H9 (cell line): ENCODE measurements at regions not wholly inside any gene's neighbourhood (a gene's known extent, or its start where the extent isn't known, plus 50 kb on each side); places are given as distances from the start of the nearest gene placed in this dataset.

ENCODE experiments used
- DNase-seq: peaks from one replicate; pipeline ENCODE4 v3.0.0-alpha.2; 2017
- H2AFZ ChIP-seq: one replicate; pipeline ENCODE4 v1.6.1; 2013; ENCODE audit warnings: mild to moderate bottlenecking, low read length, control low read depth, moderate library complexity
- H2AK5ac ChIP-seq: 2 replicates; pipeline ENCODE4 v1.6.1; 2013; ENCODE audit warnings: low read length, control low read depth, mixed read lengths; ENCODE audit not compliant: insufficient read length
- H2BK120ac ChIP-seq: one replicate; pipeline ENCODE4 v1.6.1; 2013; ENCODE audit warnings: low read depth, mild to moderate bottlenecking, low read length, control low read depth, inconsistent platforms; ENCODE audit not compliant: poor library complexity, severe bottlenecking
- H2BK12ac ChIP-seq: 2 replicates; pipeline ENCODE4 v1.6.1; 2013; ENCODE audit warnings: low read length, control low read depth, mixed read lengths, low read depth; ENCODE audit not compliant: insufficient read length
- H2BK15ac ChIP-seq: 2 replicates; pipeline ENCODE4 v1.6.1; 2013; ENCODE audit warnings: low read depth, low read length, control low read depth
- H2BK20ac ChIP-seq: one replicate; pipeline ENCODE4 v1.6.1; 2013; ENCODE audit warnings: low read depth, mild to moderate bottlenecking, low read length, control low read depth, inconsistent platforms; ENCODE audit not compliant: poor library complexity, severe bottlenecking
- H2BK5ac ChIP-seq: 2 replicates; pipeline ENCODE4 v1.6.1; 2013; ENCODE audit warnings: low read length, control low read depth, mixed read lengths; ENCODE audit not compliant: insufficient read length
- H3K14ac ChIP-seq: 2 replicates; pipeline ENCODE4 v1.6.1; 2013; ENCODE audit warnings: low read length, control low read depth; ENCODE audit not compliant: insufficient read depth
- H3K18ac ChIP-seq: 2 replicates; pipeline ENCODE4 v1.6.1; 2013; ENCODE audit warnings: low read depth, mild to moderate bottlenecking, mixed read lengths, low read length, control low read depth; ENCODE audit not compliant: insufficient read length
- H3K23ac ChIP-seq: 2 replicates; pipeline ENCODE4 v1.6.1; 2013; ENCODE audit warnings: low read length, control low read depth, mixed read lengths, low read depth; ENCODE audit not compliant: insufficient read length
- H3K23me2 ChIP-seq: 2 replicates; pipeline ENCODE4 v1.6.1; 2013; ENCODE audit warnings: low read depth, mild to moderate bottlenecking, mixed read lengths, low read length, control low read depth; ENCODE audit not compliant: insufficient read length, poor library complexity, severe bottlenecking
- H3K27ac ChIP-seq: 2 replicates; pipeline ENCODE4 v1.5.1; 2013; ENCODE audit warnings: low read length, control low read depth, mixed read lengths, low read depth; ENCODE audit not compliant: insufficient read length
- H3K27me3 ChIP-seq: 2 replicates; pipeline ENCODE4 v1.6.1; 2013; ENCODE audit warnings: low read length, control low read depth, inconsistent platforms; ENCODE audit not compliant: insufficient read depth
- H3K4ac ChIP-seq: 2 replicates; pipeline ENCODE4 v1.6.1; 2013; ENCODE audit warnings: low read depth, mild to moderate bottlenecking, control low read depth, inconsistent platforms, low read length, moderate library complexity
- H3K4me1 ChIP-seq: 2 replicates; pipeline ENCODE4 v1.6.1; 2013; ENCODE audit warnings: low read length, control low read depth, inconsistent platforms; ENCODE audit not compliant: insufficient read depth
- H3K4me2 ChIP-seq: 2 replicates; pipeline ENCODE4 v1.6.1; 2013; ENCODE audit warnings: low read length, control low read depth, mixed read lengths; ENCODE audit not compliant: insufficient read length, insufficient read depth
- H3K56ac ChIP-seq: 2 replicates; pipeline ENCODE4 v1.6.1; 2013; ENCODE audit warnings: low read depth, mild to moderate bottlenecking, mixed read lengths, low read length, control low read depth; ENCODE audit not compliant: insufficient read length
- H3K79me1 ChIP-seq: 2 replicates; pipeline ENCODE4 v1.6.1; 2013; ENCODE audit warnings: low read depth, mild to moderate bottlenecking, moderate library complexity, low read length, control low read depth, inconsistent platforms; ENCODE audit not compliant: insufficient read depth, poor library complexity, severe bottlenecking
- H3K79me2 ChIP-seq: 2 replicates; pipeline ENCODE4 v1.6.1; 2013; ENCODE audit warnings: low read length, control low read depth, inconsistent platforms; ENCODE audit not compliant: insufficient read depth
- H3K9ac ChIP-seq: 2 replicates; pipeline ENCODE4 v1.6.1; 2013; ENCODE audit warnings: low read length, control low read depth, mixed read lengths; ENCODE audit not compliant: insufficient read length; ENCODE audit errors: extremely low read depth
- H3K9me3 ChIP-seq: one replicate; pipeline ENCODE4 v1.6.1; 2013; ENCODE audit warnings: low read depth, low read length, inconsistent platforms; ENCODE audit not compliant: control insufficient read depth
- H3T11ph ChIP-seq: one replicate; pipeline ENCODE4 v1.6.1; 2013; ENCODE audit warnings: mild to moderate bottlenecking, low read length, control low read depth, inconsistent platforms
- H4K20me1 ChIP-seq: one replicate; pipeline ENCODE4 v1.6.1; 2013; ENCODE audit not compliant: control insufficient read depth, insufficient read length, insufficient read depth
- H4K5ac ChIP-seq: 2 replicates; pipeline ENCODE4 v1.6.1; 2013; ENCODE audit warnings: low read depth, mild to moderate bottlenecking, mixed read lengths, low read length, control low read depth; ENCODE audit not compliant: insufficient read length
- H4K8ac ChIP-seq: replicated peaks from 2 replicates; pipeline ENCODE4 v1.6.1; 2013; ENCODE audit warnings: low read length, control low read depth, mixed read lengths, low read depth; ENCODE audit not compliant: insufficient read length
- H4K91ac ChIP-seq: 2 replicates; pipeline ENCODE4 v1.6.1; 2013; ENCODE audit warnings: low read depth, mild to moderate bottlenecking, moderate library complexity, mixed read lengths, low read length, control low read depth; ENCODE audit not compliant: insufficient read length
- H3K27ac Mint-ChIP-seq, 3 experiments: 2 replicates in 2 of 3; 3 replicates in 1 of 3; pipeline ENCODE4 v1.8.0; 2020 to 2021; ENCODE audit warnings: mixed read lengths in 3 of 3, mild to moderate bottlenecking in 1 of 3, moderate library complexity in 1 of 3
- H3K27me3 Mint-ChIP-seq: 2 replicates; pipeline ENCODE4 v1.8.0; 2021; ENCODE audit warnings: low read depth, mild to moderate bottlenecking, moderate library complexity, mixed read lengths
- H3K36me3 Mint-ChIP-seq, 3 experiments: 2 replicates in 2 of 3; 3 replicates in 1 of 3; pipeline ENCODE4 v1.8.0; 2020 to 2021; ENCODE audit warnings: low read depth in 3 of 3, mixed read lengths in 3 of 3; ENCODE audit not compliant: insufficient read depth in 1 of 3
- H3K4me1 Mint-ChIP-seq, 2 experiments: 2 replicates each; pipeline ENCODE4 v1.8.0; 2020; ENCODE audit warnings: mixed read lengths in 2 of 2
- H3K4me3 Mint-ChIP-seq, 2 experiments: 2 replicates in 1 of 2; 3 replicates in 1 of 2; pipeline ENCODE4 v1.8.0; 2020 to 2021; ENCODE audit warnings: mild to moderate bottlenecking in 2 of 2, mixed read lengths in 2 of 2, moderate library complexity in 1 of 2
- H3K9me3 Mint-ChIP-seq, 2 experiments: 2 replicates in 1 of 2; 3 replicates in 1 of 2; pipeline ENCODE4 v1.8.0; 2020; ENCODE audit warnings: mild to moderate bottlenecking in 2 of 2, mixed read lengths in 2 of 2, moderate library complexity in 1 of 2
- CTCF ChIP-seq: fragments of 200-600 bp; sonication (generic); conservative IDR thresholded peaks from 3 replicates; pipeline ENCODE4 v1.8.0; 2021; ENCODE audit warnings: antibody characterized with exemption, mild to moderate bottlenecking
- WGBS: extraction: QIAGEN DNeasy Blood & Tissue Kit; methylation state at CpG from one replicate; pipeline ENCODE4 v1.1.7; 2013; ENCODE audit warnings: missing lambda C conversion rate, low lambda C conversion rate, mixed read lengths; ENCODE audit not compliant: insufficient read length; ENCODE audit errors: extremely low coverage; 5-methylcytosine and 5-hydroxymethylcytosine counted together

GRCh38 chr3:118412503-118412902 lies 622.1 kb downstream of the IGSF11 start:
- no peak overlapping the region for H3K14ac ChIP-seq
- Mint-ChIP-seq H3K9me3 (peaks cover 3 to 4% of the 10 kb centered on the region in 2 experiments; a peak in 2 of 5 replicates), H3K27ac (peak overlapping the region in 1 of 3 experiments; percentile 61; a peak in 2 of 7 replicates), H3K36me3 (peaks cover 0 to 5% (median 0%) of the 10 kb centered on the region in 3 experiments; a peak in 1 of 7 replicates), H3K4me3 (no peak overlapping the region), H3K27me3 (no peaks in the 10 kb centered on the region), H3K4me1 (no peaks in the 10 kb centered on the region)
- H3T11ph ChIP-seq = no peak overlapping the region
- H3K23me2 ChIP-seq = no peaks in the 10 kb centered on the region
- no peak overlapping the region for H3K56ac ChIP-seq
- H3K27ac ChIP-seq = no peak overlapping the region
- TF ChIP-seq CTCF = no peak
- H2BK15ac ChIP-seq = no peak overlapping the region
- no peak overlapping the region for H2BK120ac ChIP-seq
- no peak overlapping the region for H2BK20ac ChIP-seq
- H2BK12ac ChIP-seq = no peak overlapping the region
- H4K8ac ChIP-seq = no peak overlapping the region
- no peak overlapping the region for H4K91ac ChIP-seq
- no peaks in the 10 kb centered on the region for H3K4me1 ChIP-seq
- H3K4me2 ChIP-seq = no peak overlapping the region
- no peaks in the 10 kb centered on the region for H3K79me1 ChIP-seq
- no peak overlapping the region for H2BK5ac ChIP-seq
- WGBS = no CpG with 5 or more reads among the region's 1 CpG
- no peak overlapping the region for H3K9ac ChIP-seq
- H3K18ac ChIP-seq = no peak overlapping the region
- H4K20me1 ChIP-seq = no peaks in the 10 kb centered on the region
- no peaks in the 10 kb centered on the region for H3K79me2 ChIP-seq
- H2AFZ ChIP-seq = no peak overlapping the region
- no peak overlapping the region for H2AK5ac ChIP-seq
- no peak overlapping the region for H3K23ac ChIP-seq
- no peak overlapping the region for H3K4ac ChIP-seq
- no peak for DNase-seq
- H3K9me3 ChIP-seq = no peaks in the 10 kb centered on the region
- H3K27me3 ChIP-seq = no peaks in the 10 kb centered on the region
- H4K5ac ChIP-seq = no peak overlapping the region
